ENCODE measurements at regions not wholly inside any gene's neighbourhood (a gene's known extent, or its start where the extent isn't known, plus 50 kb on each side); places are given as distances from the start of the nearest gene placed in this dataset.

- TF ChIP-seq, protein P1, sequence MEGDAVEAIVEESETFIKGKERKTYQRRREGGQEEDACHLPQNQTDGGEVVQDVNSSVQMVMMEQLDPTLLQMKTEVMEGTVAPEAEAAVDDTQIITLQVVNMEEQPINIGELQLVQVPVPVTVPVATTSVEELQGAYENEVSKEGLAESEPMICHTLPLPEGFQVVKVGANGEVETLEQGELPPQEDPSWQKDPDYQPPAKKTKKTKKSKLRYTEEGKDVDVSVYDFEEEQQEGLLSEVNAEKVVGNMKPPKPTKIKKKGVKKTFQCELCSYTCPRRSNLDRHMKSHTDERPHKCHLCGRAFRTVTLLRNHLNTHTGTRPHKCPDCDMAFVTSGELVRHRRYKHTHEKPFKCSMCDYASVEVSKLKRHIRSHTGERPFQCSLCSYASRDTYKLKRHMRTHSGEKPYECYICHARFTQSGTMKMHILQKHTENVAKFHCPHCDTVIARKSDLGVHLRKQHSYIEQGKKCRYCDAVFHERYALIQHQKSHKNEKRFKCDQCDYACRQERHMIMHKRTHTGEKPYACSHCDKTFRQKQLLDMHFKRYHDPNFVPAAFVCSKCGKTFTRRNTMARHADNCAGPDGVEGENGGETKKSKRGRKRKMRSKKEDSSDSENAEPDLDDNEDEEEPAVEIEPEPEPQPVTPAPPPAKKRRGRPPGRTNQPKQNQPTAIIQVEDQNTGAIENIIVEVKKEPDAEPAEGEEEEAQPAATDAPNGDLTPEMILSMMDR (IDR thresholded peaks at IDR 0.05) = no peak
- no peak for TF ChIP-seq ZFX (IDR thresholded peaks at IDR 0.05; ENCODE audit: borderline replicate concordance)
These were observed 268.2 kb downstream of the PTEN start for GRCh38 chr10:88131511-88132139.

All from 22Rv1 (cell line).